C1 segment of cervical spinal cord (tissue), 14 donors: ENCODE measurements at regions not wholly inside any gene's neighbourhood (a gene's known extent, or its start where the extent isn't known, plus 50 kb on each side); places are given as distances from the start of the nearest gene placed in this dataset.
A peak's percentile ranks its signal among the peaks of the same experiment; 100 is the strongest.

Experiments
- DNase-seq, 14 donors: peaks; one replicate each; lab custom pipeline; 2025; lab: John Stamatoyannopoulos, UW

GRCh38 chr5:124466011-124466410, 280.4 kb downstream of the ZNF608 start:
- no peak for DNase-seq

GRCh38 chr5:124463851-124464250, 282.6 kb downstream of the ZNF608 start:
- no peak for DNase-seq

GRCh38 chr5:124462751-124463150, 283.7 kb downstream of the ZNF608 start:
- no peak for DNase-seq

GRCh38 chr5:124461941-124462340, 284.5 kb downstream of the ZNF608 start:
- DNase-seq = peak in 3 of 14 donors; percentile 16 to 27 (median 17)

GRCh38 chr5:124461157-124461556, 285.3 kb downstream of the ZNF608 start:
- no peak for DNase-seq

GRCh38 chr5:124460642-124461041, 285.8 kb downstream of the ZNF608 start:
- DNase-seq = peak in 1 of 14 donors; percentile 22

GRCh38 chr5:124459984-124460383, 286.5 kb downstream of the ZNF608 start:
- DNase-seq = no peak

- DNase-seq = no peak
Observed at GRCh38 chr5:124457901-124458300, 288.5 kb downstream of the ZNF608 start.

GRCh38 chr5:124457101-124457500, 289.3 kb downstream of the ZNF608 start:
- peak in 1 of 14 donors; percentile 67 for DNase-seq

GRCh38 chr5:124456249-124456648, 290.2 kb downstream of the ZNF608 start:
- DNase-seq = peak in 1 of 14 donors; percentile 10

- no peak for DNase-seq
Observed at GRCh38 chr5:124454081-124454480, 292.4 kb downstream of the ZNF608 start.

GRCh38 chr5:124453221-124454051, 293.0 kb downstream of the ZNF608 start:
- no peak for DNase-seq

- no peak for DNase-seq
Observed at GRCh38 chr5:124452412-124452811, 294.0 kb downstream of the ZNF608 start.

GRCh38 chr5:124451721-124452383, 294.6 kb downstream of the ZNF608 start:
- DNase-seq = no peak

GRCh38 chr5:124446120-124446519, 300.3 kb downstream of the ZNF608 start:
- DNase-seq = no peak

- DNase-seq = no peak
Observed at GRCh38 chr5:124445070-124445619, 301.3 kb downstream of the ZNF608 start.

GRCh38 chr5:124444147-124444775, 302.2 kb downstream of the ZNF608 start:
- DNase-seq = no peak

GRCh38 chr5:124440471-124440870, 306.0 kb downstream of the ZNF608 start:
- DNase-seq = no peak

- no peak for DNase-seq
Observed at GRCh38 chr5:124439609-124440008, 306.8 kb downstream of the ZNF608 start.

- DNase-seq = peak in 6 of 14 donors; percentile 14 to 56 (median 28)
Observed at GRCh38 chr5:124438903-124439281, 307.5 kb downstream of the ZNF608 start.

GRCh38 chr5:124438026-124438902, 308.2 kb downstream of the ZNF608 start:
- DNase-seq = peak in 4 of 14 donors; percentile 15 to 40 (median 24)
